ENCODE measurements at regions not wholly inside any gene's neighbourhood (a gene's known extent, or its start where the extent isn't known, plus 50 kb on each side); places are given as distances from the start of the nearest gene placed in this dataset.
"Not testable (repeated sequence)": the region's sequence is repeated elsewhere in the genome, so short reads cannot be mapped to it uniquely, and the experiment has no call there.

DNA sequence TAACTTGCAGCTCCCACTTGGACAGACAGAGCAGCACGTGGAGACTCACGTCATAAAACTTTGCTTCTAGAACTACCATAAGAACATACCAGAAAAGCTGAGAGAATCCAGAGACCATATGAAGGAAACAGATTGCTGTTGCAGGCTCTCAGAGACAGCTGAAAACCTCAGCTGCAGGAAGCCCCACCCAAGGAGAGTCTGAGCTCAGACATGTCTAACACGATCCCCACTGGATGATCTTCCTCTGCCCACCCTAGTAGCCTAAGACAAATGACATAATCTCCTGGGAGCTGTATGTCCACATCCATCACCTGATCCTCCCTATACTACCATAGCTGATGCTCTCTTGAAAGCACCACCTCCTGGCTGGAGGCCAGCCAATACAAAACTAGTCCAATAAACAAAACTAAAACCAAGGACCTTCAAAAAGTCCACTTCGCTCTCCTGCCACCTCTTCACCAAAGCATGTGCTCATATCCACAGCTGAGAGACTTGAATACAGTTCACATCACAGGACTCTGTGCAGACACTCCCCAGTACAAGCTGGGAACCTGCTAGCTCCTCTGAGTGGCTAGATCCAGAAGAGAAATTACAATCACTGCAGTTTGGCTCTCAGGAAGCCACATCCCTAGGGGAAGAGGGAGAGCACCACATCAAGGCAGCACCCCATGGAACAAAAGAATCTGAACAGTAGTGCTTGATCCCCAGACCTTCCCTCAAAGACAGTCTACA, 257.4 kb downstream of the TRIM36 start:
- Mint-ChIP-seq H3K4me1 (no peaks in the 10 kb centered on the region), H3K4me3 (no peak overlapping the region), H3K9me3 (peaks cover 24 to 32% of the 10 kb centered on the region in 2 donors), H3K27me3 (no peaks in the 10 kb centered on the region), H3K27ac (no peak overlapping the region)
- DNase-seq (no peak), ATAC-seq (no peak)

DNA sequence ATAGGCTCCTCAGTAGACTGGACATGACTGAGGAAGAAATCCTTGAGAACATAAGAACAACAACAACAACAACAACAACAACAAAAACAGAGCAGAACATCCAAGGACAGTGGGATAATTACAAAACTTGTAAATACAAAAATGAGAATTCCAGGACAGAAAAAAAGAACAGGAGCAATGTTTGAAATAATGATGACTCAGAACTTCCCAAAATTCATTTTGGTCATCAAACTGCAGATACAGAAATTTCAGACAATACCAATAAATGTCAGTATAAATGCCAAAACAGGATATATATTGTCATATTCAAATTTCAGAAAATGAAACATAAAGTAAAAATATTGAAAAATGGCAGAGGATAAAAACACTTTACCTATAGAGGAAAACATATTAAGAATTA, 259.0 kb downstream of the TRIM36 start:
- H3K4me1 Mint-ChIP-seq: no peaks in the 10 kb centered on the region
- no peaks in the 10 kb centered on the region for H3K27me3 Mint-ChIP-seq
- DNase-seq (no peak), ATAC-seq (no peak)
- H3K9me3 Mint-ChIP-seq: peaks cover 29 to 32% of the 10 kb centered on the region in 2 donors
- H3K4me3 Mint-ChIP-seq: no peak overlapping the region
- H3K27ac Mint-ChIP-seq: no peak overlapping the region

DNA sequence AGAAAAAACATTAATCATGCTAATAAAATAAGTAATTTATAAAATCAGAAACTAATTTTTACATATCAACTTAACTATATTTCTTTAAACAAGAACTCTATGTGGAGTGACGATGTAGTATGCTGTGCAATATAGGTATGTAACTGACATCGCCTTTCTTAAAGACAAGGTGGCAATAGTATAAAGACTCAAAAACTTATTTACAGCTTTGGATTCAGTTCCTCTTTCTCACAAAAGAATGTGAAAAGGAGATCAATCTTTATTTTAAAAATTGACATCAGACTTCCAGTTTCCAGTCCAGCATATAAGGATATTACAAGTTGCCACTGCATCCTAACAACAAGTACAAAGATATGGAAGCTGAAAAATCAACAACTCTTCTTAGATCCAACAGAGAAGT, 260.3 kb downstream of the TRIM36 start:
- ATAC-seq: no peak
- DNase-seq: no peak
- Mint-ChIP-seq H3K9me3 (peaks cover 29 to 31% of the 10 kb centered on the region in 2 donors), H3K4me1 (no peaks in the 10 kb centered on the region), H3K27ac (no peak overlapping the region), H3K4me3 (no peak overlapping the region), H3K27me3 (no peaks in the 10 kb centered on the region)

DNA sequence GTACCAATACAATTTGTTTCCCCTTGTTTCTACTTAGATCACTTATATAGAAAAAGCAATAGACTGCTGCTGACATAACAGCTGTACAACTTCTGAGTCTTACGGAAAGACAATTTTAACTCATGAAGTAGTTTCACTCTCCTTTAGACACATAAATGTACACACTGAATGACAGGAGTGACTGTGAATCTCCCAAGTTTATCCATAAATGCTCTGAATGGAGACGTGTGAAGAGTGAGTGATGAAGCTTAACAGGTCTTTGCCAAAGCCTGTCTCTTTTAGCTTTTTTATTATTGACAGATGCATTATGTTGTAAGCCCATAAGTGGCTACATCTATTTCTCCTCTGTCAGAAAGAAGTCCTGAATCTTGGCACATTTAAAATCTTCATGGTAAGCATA, 265.9 kb downstream of the TRIM36 start:
- H3K9me3 Mint-ChIP-seq: peaks cover 0 to 5% of the 10 kb centered on the region in 2 donors
- no peak overlapping the region for H3K4me3 Mint-ChIP-seq
- DNase-seq (no peak), ATAC-seq (no peak)
- H3K4me1 Mint-ChIP-seq: no peaks in the 10 kb centered on the region
- no peaks in the 10 kb centered on the region for H3K27me3 Mint-ChIP-seq
- no peak overlapping the region for H3K27ac Mint-ChIP-seq

DNA sequence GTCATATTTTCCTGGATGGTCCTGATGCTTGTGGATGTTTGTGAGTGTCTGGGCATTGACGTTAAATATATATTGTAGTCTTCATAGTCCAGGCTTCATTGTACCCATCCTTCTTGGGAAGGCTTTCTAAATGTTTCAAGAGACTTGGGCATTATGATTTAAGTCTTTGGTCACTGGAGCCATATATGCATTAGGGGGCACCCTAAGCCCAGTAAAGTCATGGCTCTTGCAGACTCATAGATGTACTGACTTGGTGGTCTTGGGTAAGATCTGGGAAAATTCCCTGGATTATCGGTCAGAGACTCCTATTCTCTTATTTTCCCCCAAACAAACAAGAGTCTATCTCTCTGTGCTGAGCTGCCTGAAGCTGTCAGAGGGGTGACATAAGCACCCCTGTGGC, 271.1 kb downstream of the TRIM36 start:
- no peak overlapping the region for H3K27ac Mint-ChIP-seq
- ATAC-seq: no peak
- DNase-seq: no peak
- peaks cover 6 to 7% of the 10 kb centered on the region in 2 donors for H3K9me3 Mint-ChIP-seq
- no peaks in the 10 kb centered on the region for H3K4me1 Mint-ChIP-seq
- no peaks in the 10 kb centered on the region for H3K27me3 Mint-ChIP-seq
- no peak overlapping the region for H3K4me3 Mint-ChIP-seq

DNA sequence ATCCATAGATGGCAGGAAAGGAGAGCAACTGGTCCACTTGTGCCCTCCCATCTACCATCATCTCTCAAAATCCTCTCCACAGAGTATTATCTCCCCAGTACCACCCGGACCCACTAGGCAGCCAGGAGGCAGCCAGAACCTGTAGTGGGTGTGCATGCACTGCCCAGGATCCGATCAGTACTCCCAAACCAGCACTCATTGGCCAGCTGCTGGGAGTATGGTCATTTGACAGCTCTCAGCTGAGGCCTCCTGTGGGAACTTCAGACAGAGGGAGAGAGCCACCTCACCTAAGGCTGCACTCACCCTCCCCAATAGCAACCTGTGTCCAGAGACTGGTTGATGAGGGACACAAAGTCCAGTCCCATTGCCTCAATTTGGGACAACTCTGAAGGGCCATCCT, 286.0 kb downstream of the TRIM36 start:
- H3K9me3 Mint-ChIP-seq: peaks cover 0 to 29% of the 10 kb centered on the region in 2 donors
- no peak for ATAC-seq

DNA sequence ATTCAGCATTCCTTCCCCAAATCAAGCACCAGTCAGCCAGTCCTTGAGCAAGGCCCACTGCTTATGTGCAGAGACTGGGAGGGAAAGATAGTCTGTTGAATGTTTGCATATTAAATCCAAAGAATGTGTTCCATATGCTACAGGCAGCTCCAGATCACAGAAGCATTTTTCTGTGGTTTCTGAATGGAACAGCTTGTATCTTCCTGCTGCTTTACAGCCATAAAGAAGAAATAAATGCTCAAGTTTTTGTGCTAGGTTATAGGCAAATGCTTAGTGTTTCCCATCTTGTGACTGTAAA, 310.3 kb downstream of the TRIM36 start:
- H3K4me1 Mint-ChIP-seq: peaks cover 5% of the 10 kb centered on the region
- no peak for DNase-seq
- H3K9me3 Mint-ChIP-seq: peaks cover 0 to 12% of the 10 kb centered on the region in 2 donors
- no peak for ATAC-seq
- no peak overlapping the region for H3K27ac Mint-ChIP-seq
- H3K27me3 Mint-ChIP-seq: no peaks in the 10 kb centered on the region
- no peak overlapping the region for H3K4me3 Mint-ChIP-seq

More for the DNA sequence above, 286.0 kb downstream of the TRIM36 start:
- no peak for DNase-seq
- no peaks in the 10 kb centered on the region for H3K4me1 Mint-ChIP-seq
- no peak overlapping the region for H3K4me3 Mint-ChIP-seq
- H3K27ac Mint-ChIP-seq: no peak overlapping the region
- no peaks in the 10 kb centered on the region for H3K27me3 Mint-ChIP-seq

DNA sequence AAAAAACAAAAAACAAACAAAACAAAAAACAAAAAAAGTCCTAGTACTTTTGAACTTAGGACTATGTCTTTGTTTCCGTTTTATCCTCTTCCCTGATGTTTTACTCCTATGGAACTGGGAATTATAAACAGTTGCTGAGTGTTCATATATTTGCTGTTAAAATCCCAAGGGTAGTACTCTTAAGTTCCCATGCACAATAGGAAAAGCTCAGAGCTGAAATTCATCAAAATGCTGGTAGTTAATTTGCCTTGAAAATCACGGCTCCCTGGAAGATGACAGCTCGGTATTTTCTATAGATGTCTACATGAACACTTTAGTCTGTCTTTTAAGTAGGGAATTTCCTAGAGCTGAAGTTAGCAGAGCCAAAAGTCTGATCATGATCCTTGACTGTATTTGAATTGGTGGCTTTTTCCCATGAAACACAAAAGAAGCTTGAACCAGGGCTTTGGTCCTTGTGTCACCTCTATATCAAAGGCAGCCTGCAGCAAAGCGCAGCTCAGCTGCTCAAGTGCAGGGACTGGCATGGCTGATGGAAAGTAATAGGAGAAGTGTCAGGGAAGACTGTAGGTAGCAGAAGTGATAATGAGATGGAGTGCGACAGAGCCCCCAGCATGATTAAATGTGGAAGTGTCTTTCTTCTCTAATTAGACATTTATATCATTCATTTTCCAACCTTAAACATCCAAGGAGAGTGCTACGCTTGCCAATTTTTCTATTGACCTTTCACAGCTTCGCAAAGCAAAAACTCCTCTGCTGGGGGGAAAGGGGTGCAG, 310.9 kb downstream of the TRIM36 start:
- peaks cover 4 to 17% of the 10 kb centered on the region in 2 donors for H3K9me3 Mint-ChIP-seq

DNA sequence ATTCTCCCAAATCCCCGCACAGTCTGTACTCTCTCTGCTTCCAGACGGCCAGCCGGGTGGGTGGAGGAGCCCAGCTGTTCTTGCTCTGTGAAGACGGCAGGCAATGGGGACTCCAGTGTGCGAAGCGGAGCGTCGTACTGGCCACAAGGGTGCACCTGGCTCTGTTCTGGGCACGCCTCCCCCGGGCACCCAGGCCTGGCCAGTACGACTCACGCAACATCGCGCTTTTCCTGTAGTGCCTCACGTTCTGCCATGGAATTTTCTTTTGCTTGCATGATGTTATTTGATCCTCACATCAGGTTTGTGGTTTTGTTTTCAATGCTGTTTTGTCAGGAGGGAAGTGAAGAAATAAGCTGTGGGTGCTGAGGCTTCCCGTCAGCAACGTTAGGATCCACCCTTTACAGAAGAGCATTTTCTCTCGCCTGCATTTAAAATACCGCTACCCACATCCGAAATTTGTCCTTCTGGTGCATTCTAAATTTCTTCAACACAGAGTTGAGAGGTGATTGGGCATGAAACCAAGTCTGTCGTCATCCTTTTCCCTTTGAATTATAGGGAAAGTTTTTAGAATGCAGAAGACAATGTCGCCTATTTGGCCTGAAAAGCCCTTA, 311.7 kb downstream of the TRIM36 start:
- Mint-ChIP-seq H3K27me3 (no peaks in the 10 kb centered on the region), H3K9me3 (peaks cover 10 to 25% of the 10 kb centered on the region in 2 donors), H3K27ac (no peak overlapping the region), H3K4me3 (no peak overlapping the region), H3K4me1 (peaks cover 5% of the 10 kb centered on the region)
- no peak for DNase-seq
- ATAC-seq: peak; percentile 39

More for the DNA sequence above, 310.9 kb downstream of the TRIM36 start:
- ATAC-seq (no peak), DNase-seq (no peak)
- H3K4me1 Mint-ChIP-seq: peaks cover 5% of the 10 kb centered on the region
- H3K27me3 Mint-ChIP-seq: no peaks in the 10 kb centered on the region
- no peak overlapping the region for H3K27ac Mint-ChIP-seq
- H3K4me3 Mint-ChIP-seq: no peak overlapping the region

DNA sequence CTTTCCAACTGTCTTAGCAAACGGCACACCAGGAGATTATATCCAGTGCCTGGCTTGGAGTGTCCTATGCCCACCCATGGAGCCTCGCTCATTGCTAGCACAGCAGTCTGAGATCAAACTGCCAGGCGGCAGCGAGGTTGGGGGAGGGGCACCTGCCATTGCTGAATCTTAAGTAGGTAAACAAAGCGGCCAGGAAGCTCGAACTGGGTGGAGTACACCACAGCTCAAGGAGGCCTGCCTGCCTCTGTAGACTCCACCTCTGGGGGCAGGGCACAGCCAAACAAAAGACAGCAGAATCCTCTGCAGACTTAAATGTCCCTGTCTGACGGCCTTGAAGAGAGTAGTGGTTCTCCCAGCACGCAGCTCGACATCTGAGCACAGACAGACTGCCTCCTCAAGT, 325.0 kb downstream of the TRIM36 start:
- H3K27ac Mint-ChIP-seq, H3K4me1 Mint-ChIP-seq, H3K27me3 Mint-ChIP-seq, DNase-seq, ATAC-seq, H3K4me3 Mint-ChIP-seq: not testable (repeated sequence)
- peaks cover 19 to 38% of the 10 kb centered on the region in 2 donors for H3K9me3 Mint-ChIP-seq

DNA sequence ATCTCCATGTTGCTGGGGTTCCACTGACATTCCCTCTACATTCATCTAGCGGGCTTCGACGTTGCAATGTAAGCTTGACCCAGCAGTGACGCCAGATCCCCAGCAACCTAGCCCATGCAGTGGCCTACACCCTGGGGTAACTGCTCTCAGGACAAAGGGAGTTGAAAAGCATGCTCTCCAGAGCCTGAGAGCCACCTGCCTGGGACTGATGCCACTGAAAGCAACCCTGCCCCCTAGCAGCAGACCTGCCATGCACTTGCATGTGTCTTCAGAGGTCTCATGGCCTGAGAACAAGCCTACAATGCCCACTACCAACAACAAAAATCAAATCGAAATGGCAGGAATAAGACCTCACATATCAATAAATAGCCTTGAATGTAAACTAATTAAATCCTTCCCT, 330.3 kb downstream of the TRIM36 start:
- Mint-ChIP-seq H3K9me3 (peaks cover 0 to 8% of the 10 kb centered on the region in 2 donors), H3K4me1 (no peaks in the 10 kb centered on the region)

DNA sequence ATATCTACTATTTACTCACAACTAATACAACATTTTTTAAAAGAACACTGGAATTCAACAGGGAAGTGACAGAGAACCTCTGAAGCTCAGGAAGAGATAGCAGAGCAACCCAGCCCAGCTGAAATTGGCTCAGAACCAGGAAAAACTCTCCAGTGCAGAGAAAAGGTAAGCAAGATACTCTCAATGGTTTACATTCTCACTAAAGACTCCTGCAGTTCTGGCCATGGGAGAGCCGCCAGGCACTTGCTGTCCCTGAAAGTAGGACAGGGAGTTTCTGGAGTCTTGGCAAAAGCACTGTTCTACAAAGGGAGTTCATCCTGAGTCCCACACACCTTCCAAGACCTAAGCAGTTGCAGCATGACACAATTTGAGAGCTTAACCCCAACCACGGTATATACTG, 330.8 kb downstream of the TRIM36 start:
- Mint-ChIP-seq H3K9me3 (peaks cover 0 to 3% of the 10 kb centered on the region in 2 donors), H3K4me1 (no peaks in the 10 kb centered on the region), H3K27ac (no peak overlapping the region), H3K4me3 (no peak overlapping the region), H3K27me3 (no peaks in the 10 kb centered on the region)
- no peak for ATAC-seq
- no peak for DNase-seq

More for the DNA sequence above, 330.3 kb downstream of the TRIM36 start:
- Mint-ChIP-seq H3K4me3 (no peak overlapping the region), H3K27me3 (no peaks in the 10 kb centered on the region), H3K27ac (no peak overlapping the region)
- no peak for ATAC-seq
- no peak for DNase-seq

DNA sequence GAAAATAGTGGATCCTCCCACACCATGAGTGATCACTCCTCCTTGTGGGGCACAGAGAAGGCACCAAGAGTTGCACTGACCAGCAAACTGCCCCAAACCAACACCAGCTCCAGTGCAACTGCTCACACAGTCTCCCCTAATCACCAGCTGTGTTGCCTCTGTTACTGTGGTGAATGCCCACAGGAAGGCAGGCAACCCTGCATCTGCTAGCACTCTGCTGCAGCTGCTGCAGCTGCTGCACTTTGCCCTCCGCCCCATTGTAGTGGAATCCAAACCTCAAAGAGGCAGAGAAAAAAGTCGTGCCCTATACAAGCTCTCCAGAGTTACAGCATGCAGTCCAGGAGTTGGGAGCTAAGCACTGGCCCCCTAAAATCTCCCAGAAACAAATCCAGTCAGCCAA, 339.6 kb downstream of the TRIM36 start:
- Mint-ChIP-seq H3K27me3 (no peaks in the 10 kb centered on the region), H3K4me3 (no peak overlapping the region), H3K4me1 (no peaks in the 10 kb centered on the region), H3K27ac (no peak overlapping the region), H3K9me3 (peaks cover 8 to 16% of the 10 kb centered on the region in 2 donors)
- DNase-seq (no peak), ATAC-seq (peak; percentile 23)

DNA sequence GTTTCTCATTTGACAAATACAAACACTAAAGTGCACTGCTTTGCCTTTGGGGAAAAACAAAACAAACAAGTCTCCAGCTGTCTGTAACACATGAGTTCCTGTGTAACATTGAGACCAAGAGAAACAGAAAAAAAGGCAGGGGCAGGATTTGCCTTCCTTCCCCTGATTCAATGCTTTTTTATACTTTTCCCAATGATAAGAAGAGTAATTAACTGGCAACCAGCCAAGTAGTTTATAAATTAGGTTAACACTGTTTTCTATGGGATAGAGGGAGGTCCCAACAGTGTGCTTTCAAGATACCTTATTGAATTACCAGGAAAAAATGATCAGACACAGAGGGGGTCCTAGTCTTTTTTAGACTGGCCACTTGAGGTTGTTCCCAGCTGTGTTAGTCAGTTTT, 346.8 kb downstream of the TRIM36 start:
- Mint-ChIP-seq H3K4me3 (no peak overlapping the region), H3K27me3 (no peaks in the 10 kb centered on the region), H3K9me3 (peaks cover 14 to 21% of the 10 kb centered on the region in 2 donors), H3K27ac (no peak overlapping the region), H3K4me1 (no peaks in the 10 kb centered on the region)
- no peak for DNase-seq
- no peak for ATAC-seq

DNA sequence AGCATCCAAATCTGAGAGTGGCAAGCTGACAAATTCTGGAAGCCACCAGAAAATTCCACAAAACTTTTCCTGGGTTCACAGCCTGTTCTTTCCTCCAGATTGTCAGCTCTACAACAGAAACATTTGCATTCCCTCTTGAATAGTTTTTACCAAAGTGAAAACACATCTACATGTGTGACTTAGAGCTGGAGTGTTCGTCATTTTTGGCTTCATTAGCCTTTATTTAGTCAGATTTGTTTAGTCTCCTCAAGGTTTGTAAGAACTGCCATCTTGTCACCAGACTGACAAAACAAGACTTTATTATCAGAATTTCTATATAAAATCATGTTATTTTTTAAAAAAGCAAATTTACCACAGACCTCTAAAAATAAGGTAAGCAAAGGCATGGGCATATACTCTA, 347.3 kb downstream of the TRIM36 start:
- Mint-ChIP-seq H3K9me3 (peaks cover 16 to 21% of the 10 kb centered on the region in 2 donors), H3K4me3 (no peak overlapping the region), H3K27ac (no peak overlapping the region), H3K27me3 (no peaks in the 10 kb centered on the region), H3K4me1 (no peaks in the 10 kb centered on the region)
- ATAC-seq: no peak
- DNase-seq: no peak

DNA sequence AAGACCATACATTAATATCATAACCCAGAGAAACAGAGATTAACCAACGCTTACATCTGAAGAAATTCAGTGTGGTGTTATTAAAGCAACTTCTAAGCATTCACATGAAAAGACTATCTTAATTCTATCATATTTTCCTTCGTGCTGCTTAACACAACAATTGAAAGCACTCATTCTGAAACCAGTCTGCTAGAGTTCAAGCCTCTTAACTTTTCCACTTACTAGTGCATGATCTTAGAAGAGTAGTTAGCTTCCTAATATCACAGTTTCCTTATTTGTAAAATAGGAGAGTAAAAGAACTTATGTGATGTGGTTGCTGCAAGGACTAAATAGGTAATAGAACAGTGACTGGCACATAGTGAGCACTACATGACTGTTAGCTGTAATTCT, 379.3 kb downstream of the TRIM36 start:
- H3K4me3 Mint-ChIP-seq: no peak overlapping the region
- no peak overlapping the region for H3K27ac Mint-ChIP-seq
- no peaks in the 10 kb centered on the region for H3K4me1 Mint-ChIP-seq
- H3K27me3 Mint-ChIP-seq: no peaks in the 10 kb centered on the region
- no peak for ATAC-seq
- H3K9me3 Mint-ChIP-seq: no peaks in the 10 kb centered on the region
- no peak for DNase-seq
